ENCODE measurements at regions not wholly inside any gene's neighbourhood (a gene's known extent, or its start where the extent isn't known, plus 50 kb on each side); places are given as distances from the start of the nearest gene placed in this dataset.

GRCh38 chr3:150036780-150037179 lies 66.1 kb upstream of the PFN2 start:
- Histone ChIP-seq H3K4me3 (ENCODE audit: low read length) (no peak overlapping the region), H3K27me3 (ENCODE audit: control insufficient read depth in 1 of 2, insufficient read depth in 2 of 2, low read length in 2 of 2) (peaks cover 0 to 2% of the 10 kb centered on the region in 2 experiments), H3K9me3 (ENCODE audit: control insufficient read depth in 1 of 2, insufficient read depth in 1 of 2, low read length in 2 of 2) (peaks cover 4 to 9% of the 10 kb centered on the region in 2 experiments), H3K36me3 (ENCODE audit: insufficient read depth, low read length) (no peaks in the 10 kb centered on the region), H3K4me1 (ENCODE audit: insufficient read depth, low read length) (no peaks in the 10 kb centered on the region), H3K27ac (ENCODE audit: low read depth in 1 of 2, low read length in 2 of 2) (no peak overlapping the region)
- ChIA-PET CTCF (no interaction called here), POLR2A (no interaction called here)
- Mint-ChIP-seq H3K4me3 (no peak overlapping the region), H3K36me3 (ENCODE audit: low read depth) (no peaks in the 10 kb centered on the region), H3K4me1 (ENCODE audit: low read depth) (no peaks in the 10 kb centered on the region), H3K27ac (no peak overlapping the region), H3K27me3 (peaks cover 33% of the 10 kb centered on the region), H3K9me3 (peaks cover 7% of the 10 kb centered on the region)
- DNase-seq = no peak
- ATAC-seq (ENCODE audit: poor library complexity) = no peak
- intact Hi-C loops (cut with DNase I, micrococcal nuclease) = no loop called here
- no peak for TF ChIP-seq CTCF (IDR thresholded peaks at IDR 0.05)

- intact Hi-C loops (cut with DNase I, micrococcal nuclease) = no loop called here
- ChIA-PET POLR2A (no interaction called here), CTCF (no interaction called here)
- Histone ChIP-seq H3K9me3 (ENCODE audit: control insufficient read depth in 1 of 2, insufficient read depth in 1 of 2, low read length in 2 of 2) (peaks cover 0 to 2% of the 10 kb centered on the region in 2 experiments), H3K27me3 (ENCODE audit: control insufficient read depth in 1 of 2, insufficient read depth in 2 of 2, low read length in 2 of 2) (peaks cover 0 to 2% of the 10 kb centered on the region in 2 experiments), H3K4me3 (ENCODE audit: low read length) (no peak overlapping the region), H3K36me3 (ENCODE audit: insufficient read depth, low read length) (no peaks in the 10 kb centered on the region), H3K27ac (ENCODE audit: low read depth in 1 of 2, low read length in 2 of 2) (no peak overlapping the region), H3K4me1 (ENCODE audit: insufficient read depth, low read length) (no peaks in the 10 kb centered on the region)
- ATAC-seq (ENCODE audit: poor library complexity) (no peak), DNase-seq (no peak)
- no peaks in the 10 kb centered on the region for H3K4me1 Mint-ChIP-seq (ENCODE audit: low read depth)
- H3K27me3 Mint-ChIP-seq = peaks cover 39% of the 10 kb centered on the region
- TF ChIP-seq CTCF (IDR thresholded peaks at IDR 0.05) = no peak
- no peak overlapping the region for H3K27ac Mint-ChIP-seq
- H3K4me3 Mint-ChIP-seq = no peak overlapping the region
- H3K9me3 Mint-ChIP-seq = peaks cover 2% of the 10 kb centered on the region
- no peaks in the 10 kb centered on the region for H3K36me3 Mint-ChIP-seq (ENCODE audit: low read depth)
Measured at GRCh38 chr3:150035910-150036612, 65.4 kb upstream of the PFN2 start.

GRCh38 chr3:150035301-150035779 lies 64.6 kb upstream of the PFN2 start:
- no peak overlapping the region for H3K27ac Mint-ChIP-seq
- no peak overlapping the region for H3K4me3 Mint-ChIP-seq
- Histone ChIP-seq H3K36me3 (ENCODE audit: insufficient read depth, low read length) (no peaks in the 10 kb centered on the region), H3K9me3 (ENCODE audit: control insufficient read depth in 1 of 2, insufficient read depth in 1 of 2, low read length in 2 of 2) (no peaks in the 10 kb centered on the region), H3K27me3 (ENCODE audit: control insufficient read depth in 1 of 2, insufficient read depth in 2 of 2, low read length in 2 of 2) (peaks cover 0 to 2% of the 10 kb centered on the region in 2 experiments), H3K27ac (ENCODE audit: low read depth in 1 of 2, low read length in 2 of 2) (no peak overlapping the region), H3K4me1 (ENCODE audit: insufficient read depth, low read length) (no peaks in the 10 kb centered on the region), H3K4me3 (ENCODE audit: low read length) (no peak overlapping the region)
- DNase-seq (no peak), ATAC-seq (ENCODE audit: poor library complexity) (no peak)
- H3K9me3 Mint-ChIP-seq = peaks cover 2% of the 10 kb centered on the region
- H3K36me3 Mint-ChIP-seq (ENCODE audit: low read depth) = no peaks in the 10 kb centered on the region
- TF ChIP-seq CTCF (IDR thresholded peaks at IDR 0.05) = no peak
- ChIA-PET POLR2A (no interaction called here), CTCF (no interaction called here)
- no peaks in the 10 kb centered on the region for H3K4me1 Mint-ChIP-seq (ENCODE audit: low read depth)
- intact Hi-C loops (cut with DNase I, micrococcal nuclease) = no loop called here
- H3K27me3 Mint-ChIP-seq = peaks cover 36% of the 10 kb centered on the region
